HK-2 (cell line): ENCODE measurements at regions not wholly inside any gene's neighbourhood (a gene's known extent, or its start where the extent isn't known, plus 50 kb on each side); places are given as distances from the start of the nearest gene placed in this dataset.
"Not testable (repeated sequence)": the region's sequence is repeated elsewhere in the genome, so short reads cannot be mapped to it uniquely, and the experiment has no call there.

Source experiments
- DNase-seq: peaks from one replicate; pipeline ENCODE4 v3.0.0-alpha.2; 2018; ENCODE audit not compliant: unreplicated experiment

GRCh38 chr15:72866182-72866581, 82.6 kb upstream of the ADPGK start:
- DNase-seq: no peak

DNA sequence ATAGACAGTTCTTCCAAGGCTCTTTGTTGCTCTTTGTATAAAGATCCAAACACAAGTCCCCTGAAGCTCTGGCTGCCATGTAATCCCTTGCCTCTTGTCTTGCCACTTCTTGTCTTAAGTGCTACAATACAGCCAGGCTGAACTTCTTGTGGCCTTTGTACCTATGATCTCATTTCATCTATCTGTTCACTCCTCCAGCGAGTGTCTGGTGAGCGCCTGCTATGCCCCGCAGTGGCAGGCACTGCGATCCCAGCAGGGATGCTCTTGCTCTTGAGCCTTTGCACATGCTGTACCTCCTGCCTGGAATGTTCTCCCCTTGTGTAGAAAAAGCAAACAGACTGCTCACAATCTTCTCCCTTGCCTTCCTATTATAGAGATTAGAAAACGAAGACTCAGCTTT, 81.9 kb upstream of the ADPGK start:
- DNase-seq: no peak

GRCh38 chr15:72864681-72865080, 81.1 kb upstream of the ADPGK start:
- DNase-seq: no peak

- no peak for DNase-seq
Observed at GRCh38 chr15:72861354-72861910, 77.9 kb upstream of the ADPGK start.

GRCh38 chr15:72859757-72860145, 76.2 kb upstream of the ADPGK start:
- DNase-seq: no peak

DNA sequence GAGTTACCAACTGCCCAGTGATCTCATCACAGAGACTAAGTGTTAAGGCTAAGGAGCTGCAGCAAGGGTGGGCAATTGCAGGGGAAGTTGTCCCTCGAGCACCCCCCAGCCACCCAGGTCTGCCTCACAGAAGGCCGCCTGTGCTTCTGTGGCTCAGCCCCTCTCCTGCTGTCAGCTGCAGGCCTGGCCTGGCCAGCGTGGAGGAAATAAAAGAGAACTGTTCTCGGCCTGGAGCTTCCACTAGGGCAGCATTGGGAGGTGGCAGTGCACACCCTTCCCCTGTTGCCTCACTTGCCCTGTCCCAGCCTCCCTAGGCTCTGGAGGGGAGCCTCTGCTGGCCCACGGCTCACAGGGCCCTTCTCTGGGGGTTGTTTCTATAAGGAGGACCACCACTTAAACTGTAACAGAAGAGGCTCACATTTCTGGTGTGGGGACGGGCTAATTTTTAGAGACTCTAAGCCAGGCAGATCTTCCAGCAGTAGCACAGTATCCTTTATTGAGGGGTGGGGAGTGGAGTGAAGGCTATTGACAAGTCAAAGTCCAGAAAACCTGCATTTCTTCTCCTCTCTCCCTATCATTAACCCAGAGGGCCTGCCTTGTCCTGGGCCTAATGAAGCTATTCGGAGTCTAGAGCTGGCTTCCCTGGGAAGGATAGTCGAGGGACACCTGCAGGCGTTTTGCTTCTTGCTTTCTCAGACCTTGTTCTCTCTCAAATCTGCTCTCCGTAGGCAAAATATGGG, 75.6 kb upstream of the ADPGK start:
- DNase-seq: no peak

- no peak for DNase-seq
Observed at GRCh38 chr15:72858205-72858604, 74.6 kb upstream of the ADPGK start.

DNA sequence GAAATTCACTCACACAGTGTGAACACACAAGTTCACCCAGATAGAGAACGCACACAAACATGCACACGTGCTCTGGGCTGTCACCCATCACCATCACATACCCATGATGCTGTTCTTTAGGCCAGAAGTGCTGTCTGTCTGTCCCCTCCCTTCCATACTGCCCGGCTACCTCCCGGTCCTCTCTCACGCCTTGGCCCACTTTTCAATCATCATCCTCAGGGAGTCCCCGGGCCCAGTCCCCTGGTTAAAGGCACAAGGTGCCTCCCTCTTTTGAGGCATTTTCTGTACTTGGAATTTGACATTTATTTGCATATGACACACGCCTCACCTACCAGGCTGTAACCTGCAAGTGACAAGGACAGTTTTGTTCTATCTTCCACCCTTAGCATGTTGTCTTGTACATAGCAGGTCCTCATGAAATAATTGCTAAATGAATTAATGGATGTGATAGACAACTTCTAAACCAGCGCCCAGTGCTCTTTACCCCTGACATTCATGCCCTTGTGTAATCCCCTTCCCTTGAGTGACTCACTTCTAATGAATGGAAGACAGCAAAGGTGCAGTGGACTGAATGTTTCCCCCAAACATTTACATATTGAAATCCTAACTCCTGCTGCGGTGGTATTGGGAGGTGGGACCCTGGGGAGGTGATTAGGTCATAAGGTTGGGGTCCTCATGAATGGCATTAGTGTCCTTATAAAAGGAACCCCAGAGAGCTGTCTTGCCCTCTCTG, 73.9 kb upstream of the ADPGK start:
- no peak for DNase-seq

GRCh38 chr15:72856549-72857040, 73.0 kb upstream of the ADPGK start:
- no peak for DNase-seq

GRCh38 chr15:72855791-72856190, 72.2 kb upstream of the ADPGK start:
- DNase-seq: no peak

- no peak for DNase-seq
Observed at GRCh38 chr15:72852273-72852672, 68.7 kb upstream of the ADPGK start.

- no peak for DNase-seq
Observed at GRCh38 chr15:72851586-72851985, 68.0 kb upstream of the ADPGK start.

DNA sequence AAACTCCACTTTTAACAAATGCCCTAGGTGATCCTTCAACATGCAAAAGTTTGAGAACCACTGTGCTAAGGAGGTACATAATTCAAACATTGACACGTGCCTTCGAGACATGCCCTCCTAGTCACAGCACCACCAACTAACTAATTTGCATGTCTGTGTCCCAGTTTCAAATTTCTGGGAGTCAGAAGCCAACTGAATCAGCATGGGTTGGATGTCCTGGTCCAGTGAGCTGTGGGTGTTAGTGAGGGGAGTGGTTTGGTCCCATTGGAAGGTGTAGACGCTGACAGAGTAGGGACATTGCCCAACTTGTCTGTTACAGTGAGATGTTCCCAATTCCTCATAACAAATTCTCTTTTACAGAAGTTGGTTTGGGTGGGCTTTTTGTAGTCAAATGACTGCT, 67.3 kb upstream of the ADPGK start:
- no peak for DNase-seq

- no peak for DNase-seq
Observed at GRCh38 chr15:72847806-72848205, 64.2 kb upstream of the ADPGK start.

- no peak for DNase-seq
Observed at GRCh38 chr15:72847033-72847432, 63.5 kb upstream of the ADPGK start.

DNA sequence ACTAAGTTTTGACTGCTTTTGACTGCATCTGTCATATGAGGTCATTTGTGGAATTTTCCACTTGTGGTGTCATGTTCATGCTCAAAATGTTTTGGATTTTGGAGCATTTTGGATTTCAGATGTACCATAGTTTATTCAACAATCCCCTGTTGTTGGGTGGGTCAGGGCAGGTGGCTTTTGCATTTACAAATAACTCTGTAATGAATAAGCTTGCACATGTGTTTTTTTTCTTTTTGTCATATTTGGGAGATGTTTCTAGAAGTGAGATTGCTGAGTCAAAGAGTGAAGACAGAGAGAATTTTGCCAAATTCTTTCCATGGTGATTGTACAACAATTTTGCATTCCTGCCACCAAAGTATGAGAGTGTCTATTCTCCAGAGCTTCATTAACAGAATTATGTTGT, 62.4 kb upstream of the ADPGK start:
- DNase-seq: no peak

DNA sequence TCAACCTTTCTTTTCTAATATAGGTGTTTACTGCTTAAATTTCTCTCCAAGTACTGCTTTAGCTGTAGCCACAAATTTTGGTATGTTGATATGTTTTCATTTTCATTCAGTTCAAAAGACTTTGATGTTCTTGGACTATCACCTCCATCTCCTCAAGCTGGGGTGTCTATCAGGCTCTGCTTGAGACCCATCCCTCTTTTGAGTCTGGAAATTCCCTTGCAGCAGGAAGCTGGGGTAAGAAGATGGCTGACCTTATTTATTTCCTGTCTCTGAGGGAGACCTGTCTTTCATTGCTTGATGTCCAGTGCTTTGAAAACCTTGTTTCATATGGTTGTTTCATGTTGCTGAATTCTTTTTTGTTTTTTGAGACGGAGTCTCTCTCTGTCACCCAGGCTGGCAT, 60.5 kb upstream of the ADPGK start:
- no peak for DNase-seq

DNA sequence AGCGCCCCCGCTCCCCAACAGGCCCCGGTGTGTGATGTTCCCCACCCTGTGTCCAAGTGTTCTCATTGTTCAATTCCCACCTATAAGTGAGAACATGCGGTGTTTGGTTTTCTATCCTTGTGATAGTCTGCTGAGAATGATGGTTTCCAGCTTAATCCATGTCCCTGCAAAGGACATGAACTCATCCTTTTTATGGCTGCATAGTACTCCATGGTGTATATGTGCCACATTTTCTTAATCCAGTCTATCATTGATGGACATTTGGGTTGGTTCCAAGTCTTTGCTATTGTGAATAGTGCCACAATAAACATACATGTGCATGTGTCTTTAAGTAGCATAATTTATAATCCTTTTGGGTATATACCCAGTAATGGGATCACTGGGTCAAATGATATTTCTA, 59.8 kb upstream of the ADPGK start:
- not testable (repeated sequence) for DNase-seq

DNA sequence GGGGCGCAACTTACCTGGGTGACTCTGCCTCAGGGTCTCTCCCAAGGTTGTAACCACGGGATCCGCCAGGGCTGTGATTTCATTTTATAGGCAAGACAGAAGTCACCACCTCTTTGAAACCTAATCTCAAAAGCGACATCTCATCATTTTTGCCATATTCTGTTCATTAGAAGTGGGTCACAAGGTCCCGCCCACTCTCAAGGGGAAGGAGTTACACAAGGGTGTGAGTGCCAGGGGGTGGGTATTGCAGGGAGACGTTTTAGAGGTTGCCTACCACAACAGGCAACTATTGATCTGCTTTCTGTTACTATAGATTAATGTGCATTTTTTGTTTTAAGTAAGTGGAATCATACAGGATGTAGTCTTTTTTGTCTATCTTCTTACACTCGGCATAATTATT, 56.6 kb upstream of the ADPGK start:
- no peak for DNase-seq

GRCh38 chr15:72838311-72838731, 54.8 kb upstream of the ADPGK start:
- no peak for DNase-seq

DNA sequence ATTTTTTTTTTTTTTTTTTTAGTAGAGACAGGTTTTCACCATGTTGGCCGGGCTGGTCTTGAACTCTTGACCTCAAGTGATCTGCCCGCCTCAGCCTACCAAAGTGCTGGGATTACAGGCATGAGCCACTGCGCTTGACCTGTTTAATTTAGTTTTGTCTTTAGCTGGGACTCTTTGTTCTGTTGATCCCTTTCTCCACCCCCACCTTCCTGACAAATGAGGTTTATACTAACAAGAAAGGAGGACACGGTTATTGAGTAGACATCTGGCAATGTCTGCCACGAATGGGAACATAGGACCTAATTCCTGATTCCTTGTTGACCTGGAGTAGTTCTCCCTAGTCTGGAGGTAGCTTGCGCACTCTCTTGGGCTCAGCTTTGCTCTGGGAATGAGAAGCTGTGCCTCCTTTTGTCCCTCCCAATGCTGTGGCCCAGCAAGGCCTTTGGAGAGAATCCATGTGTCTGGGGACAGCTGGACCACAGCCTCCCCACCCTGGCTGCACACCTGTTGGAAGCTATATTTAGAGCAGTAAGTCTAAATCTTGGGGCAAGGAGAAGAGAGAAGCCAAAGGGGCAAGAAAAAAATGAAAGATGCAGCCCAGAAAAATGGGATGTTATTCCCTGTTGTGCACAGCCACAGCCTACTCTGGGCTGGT, 53.2 kb upstream of the ADPGK start:
- DNase-seq: no peak

GRCh38 chr15:72835294-72835890, 51.8 kb upstream of the ADPGK start:
- no peak for DNase-seq
